T1000 (cell line): ENCODE measurements at regions not wholly inside any gene's neighbourhood (a gene's known extent, or its start where the extent isn't known, plus 50 kb on each side); places are given as distances from the start of the nearest gene placed in this dataset.

Experiments used
- DNase-seq: peaks from one replicate; lab custom pipeline; 2025; ENCODE audit warnings: mixed read lengths; lab: John Stamatoyannopoulos, UW

DNA sequence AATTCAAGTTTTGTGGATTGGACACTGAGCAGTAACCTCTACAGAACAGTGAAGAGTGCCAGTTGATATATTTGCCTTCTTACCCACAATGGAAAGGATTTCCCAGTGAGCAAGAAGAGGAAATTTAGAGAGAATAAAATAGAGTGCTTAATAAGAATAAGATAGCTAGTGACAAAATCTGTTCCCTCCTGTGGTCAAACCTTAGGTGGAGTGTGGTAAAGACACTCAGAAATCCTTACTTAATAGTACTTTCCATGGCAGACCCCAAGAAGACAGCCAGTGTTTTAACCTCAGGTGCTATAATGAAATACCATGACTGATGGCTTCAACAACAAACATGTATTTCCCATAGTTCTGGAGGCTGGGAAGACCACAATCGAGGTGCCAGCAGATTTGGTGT lies 108.4 kb upstream of the TNFAIP3 start:
- DNase-seq, result no peak

DNA sequence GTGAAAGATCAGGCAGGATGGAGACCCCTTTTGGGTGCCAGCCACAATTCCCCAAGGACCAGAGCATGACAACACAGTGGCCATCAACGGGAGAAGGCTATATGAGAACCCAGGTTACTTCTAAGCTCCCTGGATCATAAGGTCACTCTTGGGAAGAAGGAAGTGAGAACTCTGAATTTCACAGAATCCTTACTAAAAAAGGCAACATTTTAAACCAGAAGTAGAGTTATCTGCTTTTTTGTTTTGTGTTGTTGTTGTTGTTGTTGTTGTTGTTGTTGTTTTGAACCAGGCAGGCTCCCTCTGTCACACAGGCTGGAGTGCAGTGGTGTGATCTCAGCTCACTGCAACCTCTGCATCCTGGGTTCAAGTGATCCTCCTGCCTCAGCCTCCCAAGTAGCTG lies 107.4 kb upstream of the TNFAIP3 start:
- no peak for DNase-seq

DNA sequence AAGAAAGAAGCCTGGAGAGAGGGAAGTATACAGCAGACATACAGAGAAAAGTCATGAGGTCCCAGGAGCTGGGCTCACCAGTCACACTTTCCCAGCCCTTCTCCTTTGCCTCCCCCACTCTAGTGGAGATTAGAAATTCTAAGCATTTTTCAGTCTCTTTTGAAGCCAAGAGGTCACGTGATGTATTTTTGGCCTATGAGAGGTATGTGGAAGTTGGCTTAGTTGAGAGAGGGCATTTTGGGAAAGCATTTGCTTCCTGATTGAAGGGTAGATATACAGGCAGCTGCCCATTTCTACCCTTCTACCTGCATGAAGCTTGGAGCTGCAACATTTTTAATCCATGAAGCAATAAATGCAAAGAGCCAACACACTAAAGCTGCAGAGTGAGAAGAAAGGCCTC lies 106.0 kb upstream of the TNFAIP3 start:
- DNase-seq, result no peak

DNA sequence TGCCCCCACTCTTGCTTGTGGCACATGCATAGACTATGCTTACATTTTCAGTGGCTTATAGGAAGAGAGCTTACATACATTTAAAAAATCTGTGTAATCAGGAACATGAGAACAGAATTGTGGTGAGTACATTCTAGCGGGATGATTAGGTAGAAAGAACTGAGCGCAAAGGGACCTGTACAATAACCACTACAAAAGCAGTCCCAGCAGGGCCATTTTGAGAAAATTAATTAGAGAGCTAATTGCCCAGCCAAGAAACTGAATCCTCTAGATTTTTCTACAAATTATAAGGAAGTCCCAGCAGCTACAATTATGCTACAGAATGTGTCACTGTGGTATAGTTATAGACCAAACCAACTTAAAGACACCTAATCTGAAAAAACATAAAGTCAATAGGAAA lies 105.6 kb upstream of the TNFAIP3 start:
- no peak for DNase-seq

DNA sequence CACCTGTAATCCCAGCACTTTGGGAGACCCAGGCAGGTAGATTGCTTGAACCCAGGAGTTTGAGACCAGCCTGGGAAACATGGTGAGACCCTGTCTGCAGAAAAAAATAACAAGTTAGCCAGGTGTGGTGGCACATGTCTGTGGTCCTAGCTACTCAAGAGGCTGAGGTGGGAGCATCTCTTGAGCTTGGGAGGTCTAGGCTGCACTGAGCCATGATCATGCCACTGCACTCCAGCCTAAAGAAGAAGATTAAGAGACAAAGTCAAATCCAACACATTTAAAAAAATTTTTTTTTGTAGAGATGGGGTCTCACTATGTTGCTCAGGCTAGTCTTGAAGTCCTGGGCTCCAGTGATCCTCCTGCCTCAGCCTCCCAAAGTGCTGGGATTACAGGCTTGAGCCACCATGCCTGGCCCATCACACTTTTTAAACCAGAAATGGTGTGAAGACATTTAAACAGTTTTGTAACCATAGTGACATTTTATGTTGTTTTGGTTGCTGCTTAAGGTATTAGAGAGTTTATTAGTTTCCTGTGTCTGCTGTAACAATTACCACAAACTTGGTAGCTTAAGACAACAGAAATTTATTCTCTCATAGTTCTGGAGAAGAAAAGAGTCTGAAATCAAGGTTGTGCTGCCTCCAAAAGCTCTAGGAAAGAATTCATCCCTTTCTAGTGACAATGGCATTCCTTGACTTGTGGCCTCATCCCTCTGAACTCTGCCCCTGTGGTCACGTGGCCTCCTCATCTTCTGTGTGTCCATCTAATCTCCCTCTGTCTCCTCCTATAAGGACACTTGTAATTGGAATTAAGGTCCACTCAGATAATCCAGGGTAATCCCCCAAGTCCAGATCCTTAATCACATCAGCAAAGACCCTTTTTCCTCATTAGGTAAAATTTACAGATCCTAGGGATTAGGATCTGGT lies 104.6 kb upstream of the TNFAIP3 start:
- DNase-seq, result no peak

DNA sequence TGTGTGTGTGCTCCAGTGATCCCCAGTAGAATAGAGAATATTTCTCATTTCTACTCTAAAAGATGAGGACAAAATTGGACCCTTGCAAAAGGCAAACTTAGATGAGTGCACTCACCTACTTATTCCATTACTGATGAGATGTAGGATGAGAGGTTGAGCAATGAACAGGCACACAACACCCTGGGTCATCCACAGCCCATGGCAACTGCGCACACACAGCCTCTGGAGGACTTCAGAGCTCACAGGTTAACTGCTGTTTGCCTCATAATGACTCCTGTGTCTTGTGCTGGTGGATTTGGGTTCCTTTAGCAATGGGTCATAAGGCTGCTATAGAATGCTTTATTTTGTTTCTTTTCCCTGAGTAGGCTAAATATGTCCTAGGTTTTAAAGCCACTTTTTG lies 103.6 kb upstream of the TNFAIP3 start:
- no peak for DNase-seq

DNA sequence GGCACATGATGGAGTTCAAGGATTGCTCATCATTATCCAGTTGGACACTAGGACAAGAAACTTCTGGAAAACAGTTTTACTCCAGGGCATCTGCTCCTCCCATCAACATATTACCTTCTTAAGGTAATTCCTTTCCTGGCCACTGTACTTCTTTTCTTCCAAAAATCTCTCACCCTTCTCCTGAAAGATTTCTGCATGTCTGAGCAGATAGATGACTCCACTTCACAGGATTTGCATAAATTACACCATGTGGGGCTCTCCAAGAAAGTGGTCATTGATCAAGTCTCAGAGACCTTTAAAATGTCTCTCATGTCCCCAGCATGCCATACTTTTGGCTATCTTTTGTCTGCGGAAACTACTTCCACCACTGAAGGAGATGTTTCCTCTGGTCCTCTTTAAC lies 103.2 kb upstream of the TNFAIP3 start:
- no peak for DNase-seq

DNA sequence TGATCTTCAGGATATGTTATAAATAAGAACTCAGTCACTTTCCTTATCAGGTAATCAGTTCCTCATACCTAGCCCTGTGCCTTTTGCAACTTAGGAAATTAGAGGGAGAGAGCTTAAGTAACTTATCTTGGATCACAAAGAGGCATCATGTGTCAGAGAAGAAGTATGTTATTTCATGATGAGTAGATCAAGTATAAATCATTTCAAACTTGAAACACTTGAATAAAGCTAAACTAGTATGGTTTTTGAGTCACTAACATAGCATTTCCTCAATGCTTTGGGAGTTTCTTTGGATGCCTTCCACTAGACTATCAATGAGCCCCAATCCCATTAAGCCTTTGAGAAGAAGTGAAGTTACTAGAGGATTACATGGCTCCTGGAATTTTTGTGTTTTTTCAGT lies 102.6 kb upstream of the TNFAIP3 start:
- DNase-seq, result no peak

DNA sequence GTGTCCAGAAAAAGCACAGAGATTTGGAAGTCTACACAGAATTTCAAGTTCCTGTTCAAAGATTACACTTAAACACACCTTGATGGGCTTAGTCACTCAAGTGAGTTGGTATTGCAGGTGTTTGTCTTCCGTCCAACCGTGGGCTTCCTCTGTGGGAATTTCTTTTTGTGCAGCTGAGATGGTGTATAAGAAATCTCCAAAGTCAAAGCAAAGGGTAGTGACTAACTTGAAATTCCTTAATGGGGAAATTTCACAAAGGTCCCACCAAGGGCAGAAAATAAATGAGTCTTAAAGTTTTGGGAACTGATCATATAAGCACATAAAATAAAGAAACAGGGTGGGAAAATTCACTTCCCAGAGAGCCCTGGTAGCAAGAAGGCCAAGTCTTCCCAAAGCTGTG lies 102.0 kb upstream of the TNFAIP3 start:
- DNase-seq, result no peak

DNA sequence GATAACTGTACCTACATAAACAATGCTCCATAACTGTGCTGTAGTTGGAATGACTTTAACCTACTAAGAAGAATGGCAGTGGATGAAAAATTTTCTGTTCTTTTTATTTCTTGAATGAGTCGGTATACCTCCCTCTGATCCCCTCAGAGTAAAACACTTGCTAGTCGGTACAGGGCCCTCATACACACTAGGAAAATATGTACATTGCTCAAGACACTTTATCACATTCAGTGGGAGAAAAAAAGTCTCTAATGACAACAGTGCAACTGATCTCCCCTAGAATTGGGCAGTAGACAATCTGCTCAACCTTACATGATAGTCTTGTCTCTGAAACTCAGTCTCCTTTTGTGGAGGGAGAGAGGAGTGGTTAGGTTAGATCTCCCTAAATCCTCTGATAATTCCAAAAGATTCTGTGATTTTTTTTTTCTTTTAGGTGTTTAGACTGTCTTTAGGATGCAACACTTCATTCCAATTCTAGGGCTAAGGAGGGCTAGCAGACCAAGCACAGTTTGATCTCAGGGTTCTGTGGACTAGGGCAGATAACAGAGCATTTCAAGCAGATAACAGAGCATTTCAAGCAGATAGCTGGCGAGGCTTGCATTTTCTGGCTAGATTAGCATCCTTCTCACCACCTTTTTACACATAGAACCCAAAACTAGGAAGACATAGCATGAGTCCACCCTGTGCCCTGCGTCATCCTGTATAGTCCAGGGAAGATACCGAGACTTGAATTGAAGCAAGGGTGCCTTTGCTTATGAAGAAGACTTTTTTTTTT lies 100.3 kb upstream of the TNFAIP3 start:
- DNase-seq, result no peak

DNA sequence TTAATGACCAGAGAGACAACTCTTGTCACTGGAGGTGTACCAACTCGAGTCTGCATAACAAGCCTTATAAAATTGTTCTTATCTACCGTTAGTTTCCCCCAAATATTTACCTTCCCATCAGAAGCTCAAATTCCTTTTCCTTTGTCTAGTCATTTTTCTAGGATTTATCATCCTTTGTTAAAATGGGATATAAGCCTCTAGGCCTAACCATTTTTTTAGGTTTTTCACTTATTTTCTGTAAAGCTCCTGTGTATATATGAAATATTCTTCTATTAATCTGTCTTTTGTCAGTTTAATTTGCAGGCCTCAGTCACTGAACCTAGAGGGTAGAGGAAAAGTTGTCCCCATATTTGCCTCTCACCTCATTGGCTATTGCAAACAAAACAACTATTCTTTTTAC lies 99.6 kb upstream of the TNFAIP3 start:
- no peak for DNase-seq

DNA sequence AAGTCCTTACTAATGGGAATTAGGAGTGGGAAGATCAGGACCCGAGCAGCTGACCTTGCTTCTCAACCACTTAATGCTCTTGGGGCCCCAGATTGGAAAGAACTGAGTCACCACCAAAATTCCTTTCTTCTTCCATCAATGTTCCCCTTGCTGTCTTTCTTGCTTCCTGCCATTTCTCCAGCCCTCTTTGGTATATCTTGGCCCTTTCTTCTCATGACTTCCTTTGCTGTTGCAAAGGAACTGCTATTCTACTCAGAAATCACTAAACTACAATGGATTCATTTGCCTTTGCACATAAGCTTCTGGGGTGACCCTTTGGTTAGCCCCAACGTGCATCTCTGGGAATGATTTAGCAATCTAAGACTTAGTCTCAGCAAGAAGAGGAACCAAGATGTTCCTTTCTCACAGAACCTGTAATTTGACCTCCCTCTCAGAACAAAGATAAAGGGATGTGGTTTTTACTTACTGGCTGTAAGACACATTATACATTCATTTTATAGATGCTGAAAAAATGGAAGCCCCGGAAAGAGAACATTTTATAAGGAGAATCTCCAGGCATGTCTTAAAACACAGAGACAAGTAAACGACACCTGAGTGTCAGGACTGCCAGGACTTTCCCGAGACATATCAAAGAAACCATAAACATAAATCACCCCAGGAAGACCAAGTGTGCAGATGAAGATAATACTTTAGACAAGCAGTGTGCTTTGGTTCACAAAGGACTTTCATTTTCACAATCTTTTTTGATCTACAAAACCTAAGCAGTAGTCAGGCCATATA lies 99.0 kb upstream of the TNFAIP3 start:
- DNase-seq, result no peak

DNA sequence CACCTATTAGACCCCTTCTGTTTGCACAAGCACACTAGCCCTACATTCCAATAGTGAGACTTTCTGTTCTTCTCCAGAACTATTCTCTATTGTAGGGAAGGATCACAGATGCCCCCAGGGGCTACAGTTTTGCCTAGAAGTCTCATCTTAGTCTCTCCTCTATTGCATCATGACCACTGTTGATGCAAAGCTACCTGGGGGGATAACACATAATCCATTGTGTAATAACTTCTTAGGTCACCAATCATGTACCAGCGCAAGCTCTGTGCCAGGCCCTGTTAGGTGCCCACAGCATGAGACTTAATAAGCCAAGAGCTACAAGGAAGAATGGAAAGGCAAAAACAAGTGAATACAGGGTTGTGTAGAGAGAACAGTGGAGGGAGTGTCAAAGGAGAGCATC lies 98.1 kb upstream of the TNFAIP3 start:
- DNase-seq, result no peak

DNA sequence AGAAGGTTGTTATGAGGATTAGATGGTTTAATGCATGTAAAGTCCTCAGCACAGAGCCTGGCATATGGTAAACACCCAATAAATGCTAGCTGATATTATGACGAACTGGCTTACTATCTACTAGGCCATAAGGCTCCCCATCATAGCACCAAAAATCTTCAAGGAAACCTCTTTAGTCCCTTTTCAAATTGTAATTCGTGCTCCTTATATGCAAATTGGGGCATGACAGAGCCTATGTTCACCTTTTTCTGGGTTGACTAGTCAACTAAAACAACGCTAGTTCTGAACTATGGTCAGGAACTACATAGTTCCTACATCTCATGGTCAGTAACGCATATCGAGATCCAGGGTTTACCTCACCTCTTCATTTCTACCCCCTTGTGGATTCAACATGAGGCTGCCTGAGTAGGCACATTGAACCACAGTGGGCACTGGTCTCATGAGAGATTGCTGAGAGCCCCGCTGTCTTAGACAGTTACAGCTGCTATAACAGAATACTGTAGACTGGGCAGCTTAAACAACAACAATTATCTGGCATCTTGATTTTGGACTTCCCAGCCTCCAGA lies 97.2 kb upstream of the TNFAIP3 start:
- no peak for DNase-seq

DNA sequence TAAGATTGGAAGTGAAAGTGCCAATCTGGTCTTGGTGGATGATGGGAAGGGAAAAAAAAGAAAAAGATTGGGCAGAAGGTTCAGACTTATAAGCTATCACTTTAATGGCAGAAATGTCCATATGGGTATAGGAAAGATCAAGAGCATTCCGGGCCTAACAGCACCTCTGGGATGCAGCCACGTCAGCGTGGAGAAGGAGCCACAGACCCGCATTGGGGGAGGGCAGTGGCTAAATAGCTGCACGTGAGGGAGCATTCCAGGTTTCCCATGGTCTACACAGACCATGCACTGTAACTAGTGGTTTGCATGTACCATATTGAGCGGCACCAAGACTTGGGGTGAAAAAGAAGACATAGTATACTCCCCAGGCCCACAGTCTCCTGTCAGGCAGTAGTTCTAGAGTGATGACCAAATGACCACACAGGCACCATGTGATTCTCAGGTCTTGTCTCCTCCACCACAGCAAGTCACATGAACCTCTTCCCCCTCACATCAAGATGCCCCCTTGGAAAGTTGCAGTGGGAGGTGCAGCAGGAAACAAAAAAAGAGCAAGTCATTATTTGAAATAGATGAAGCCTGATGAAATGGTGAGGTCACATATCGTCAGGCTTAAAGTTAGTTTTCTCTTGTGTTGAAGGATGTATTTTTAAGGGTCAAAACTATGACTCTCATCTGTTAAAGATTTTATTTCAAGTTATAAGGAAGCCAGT lies 94.4 kb upstream of the TNFAIP3 start:
- no peak for DNase-seq

DNA sequence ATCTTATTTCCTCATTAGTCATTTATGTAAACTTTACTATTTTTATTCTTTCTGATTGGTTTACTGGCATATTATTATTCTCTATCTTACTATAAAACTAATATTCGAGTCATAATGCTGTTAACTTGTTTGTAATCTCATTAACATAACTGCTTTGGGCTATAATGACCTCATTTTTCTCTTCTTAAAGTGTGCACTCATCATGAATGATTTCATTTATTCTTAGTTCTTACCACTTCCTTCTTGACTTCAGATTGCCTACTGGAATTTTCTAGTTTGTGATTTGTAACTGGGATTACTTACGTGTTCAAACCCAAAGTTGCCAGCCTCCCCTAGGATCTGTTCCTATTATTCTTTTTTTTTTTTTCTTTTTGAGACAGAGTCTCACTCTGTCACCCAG lies 91.8 kb upstream of the TNFAIP3 start:
- no peak for DNase-seq

DNA sequence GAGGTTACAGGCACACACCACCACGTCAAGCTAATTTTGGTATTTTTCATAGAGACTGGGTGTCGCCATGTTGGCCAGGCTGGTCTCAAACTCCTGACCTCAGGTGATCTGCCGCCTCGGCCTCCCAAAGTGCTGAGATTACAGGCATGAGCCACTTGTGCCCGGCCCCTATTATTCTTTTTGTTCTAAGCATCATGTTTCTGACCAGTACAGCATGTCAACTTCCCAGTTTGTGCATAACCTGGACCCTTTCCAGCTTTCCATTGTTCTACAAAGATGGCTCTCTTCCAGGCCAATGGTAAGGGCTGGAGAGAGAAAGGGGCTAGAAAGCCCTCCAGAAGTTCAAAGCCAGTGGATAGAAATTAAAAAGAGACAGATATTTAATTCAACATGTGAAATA lies 91.3 kb upstream of the TNFAIP3 start:
- DNase-seq, result no peak

DNA sequence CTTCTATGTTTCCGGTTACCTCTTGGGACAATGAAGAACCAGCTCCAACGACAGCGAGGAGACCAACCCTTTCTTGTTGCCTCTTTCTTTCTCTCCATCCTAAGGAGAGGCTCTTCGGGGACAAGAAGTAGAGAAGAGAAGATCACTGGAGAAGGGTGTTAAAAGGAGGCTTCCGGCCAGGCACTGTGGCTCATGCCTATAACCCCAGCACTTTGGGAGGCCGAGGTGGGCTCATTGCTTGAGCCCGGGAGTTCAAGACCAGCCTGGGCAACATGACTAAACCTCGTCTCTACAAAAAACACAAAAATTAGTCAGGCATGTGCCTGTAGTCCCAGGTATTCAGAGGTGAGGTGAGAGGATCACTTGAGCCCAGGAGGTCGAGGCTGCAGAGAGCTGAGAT lies 90.8 kb upstream of the TNFAIP3 start:
- no peak for DNase-seq

DNA sequence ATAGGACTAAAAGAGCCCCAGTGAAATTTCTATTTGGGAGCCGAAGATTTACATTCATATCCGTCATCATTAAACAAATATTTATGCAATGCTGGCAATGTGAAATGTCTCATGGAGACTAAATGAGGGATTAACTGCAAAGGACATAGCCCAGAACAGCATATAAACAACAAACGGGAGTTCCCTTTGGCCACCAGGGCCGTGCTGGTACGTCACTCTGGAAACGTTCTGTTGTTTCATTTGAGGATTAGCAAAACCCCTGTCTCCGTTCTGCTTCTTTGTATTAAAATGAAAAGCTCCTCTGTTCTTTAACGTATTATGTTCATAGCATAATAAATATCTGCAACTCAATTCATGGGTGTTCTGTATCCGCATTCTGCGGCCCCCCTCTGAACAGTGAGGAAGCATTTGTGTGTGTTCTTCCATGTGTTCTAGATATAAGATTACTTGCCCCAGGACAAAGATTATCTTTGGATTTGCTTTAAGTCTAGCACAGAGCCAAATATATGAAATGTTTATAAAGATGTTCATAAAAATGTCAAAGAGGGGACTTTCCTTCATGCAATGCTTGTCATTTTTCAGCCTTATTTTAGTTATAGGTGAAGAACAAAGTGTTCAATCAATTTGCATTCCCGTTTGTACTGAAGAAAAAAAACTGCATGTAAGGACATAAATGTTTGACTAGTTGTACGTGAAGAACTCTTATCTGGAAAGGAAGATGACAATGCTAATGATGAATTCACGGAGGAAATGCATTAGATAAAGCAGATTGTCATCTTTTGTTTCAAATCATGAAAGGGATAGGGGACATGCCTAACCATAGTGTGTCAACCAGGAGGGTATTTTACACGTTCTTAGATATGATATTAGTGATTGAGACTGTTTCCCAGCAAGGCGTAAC lies 90.0 kb upstream of the TNFAIP3 start:
- no peak for DNase-seq

DNA sequence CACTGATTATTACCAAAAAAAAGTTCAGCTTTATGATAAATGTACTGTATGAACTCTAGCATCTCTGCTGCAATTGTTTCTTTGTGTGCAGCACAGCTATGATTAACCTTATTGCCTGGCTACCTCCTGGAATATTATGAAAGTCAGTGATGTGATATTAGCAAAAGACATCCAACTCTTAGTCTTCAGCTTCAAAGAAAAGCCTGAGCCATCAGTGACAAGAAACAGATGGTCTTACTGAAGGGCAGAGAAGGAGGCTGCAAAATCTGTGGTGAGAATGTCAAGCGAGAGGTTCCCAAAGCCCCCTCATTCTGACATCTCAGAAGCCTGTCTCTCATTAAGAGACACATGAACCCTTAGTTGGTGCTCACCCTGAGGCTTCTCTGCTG lies 89.4 kb upstream of the TNFAIP3 start:
- DNase-seq, result no peak

DNA sequence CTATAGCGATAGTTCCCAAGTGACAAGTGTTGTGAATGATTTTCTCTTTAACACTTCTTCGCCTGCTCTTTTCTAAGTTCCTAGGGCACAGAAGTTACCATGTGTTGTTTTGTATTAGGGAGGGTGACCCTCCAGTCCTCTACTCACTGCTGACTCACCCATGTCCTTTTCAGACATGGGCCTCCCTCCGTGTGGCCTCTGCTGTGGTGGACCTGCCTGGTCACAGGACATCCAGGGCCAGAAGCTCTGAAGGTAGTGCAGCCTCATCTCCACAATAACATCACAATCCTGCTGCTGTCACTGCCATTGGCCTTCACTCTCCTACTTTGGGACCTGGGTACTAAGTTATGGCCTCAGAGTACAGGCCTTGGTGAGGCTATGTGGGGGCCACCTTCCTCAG lies 87.1 kb upstream of the TNFAIP3 start:
- DNase-seq, result no peak
